RWPE2 (cell line): ENCODE measurements at regions not wholly inside any gene's neighbourhood (a gene's known extent, or its start where the extent isn't known, plus 50 kb on each side); places are given as distances from the start of the nearest gene placed in this dataset.

ENCODE experiments used
- ATAC-seq: fragments of 200-7000 bp; cut with Tn5 transposase; 3 replicates; pipeline ENCODE4 v1.9.1; 2021; ENCODE audit warnings: low read depth
- DNase-seq: peaks from one replicate; pipeline ENCODE4 v3.0.0-alpha.2; 2020; ENCODE audit warnings: low spot score
- H3K27ac ChIP-seq: fragments of 450-650 bp; 2 replicates; pipeline ENCODE4 v1.5.1; 2017; ENCODE audit warnings: mild to moderate bottlenecking; ENCODE audit not compliant: poor library complexity, severe bottlenecking
- H3K27me3 ChIP-seq: fragments of 250-450 bp; sonication (Bioruptor Pico); 2 replicates; pipeline ENCODE4 v1.5.1; 2021; ENCODE audit warnings: mild to moderate bottlenecking, moderate library complexity; ENCODE audit not compliant: insufficient read depth, poor library complexity, severe bottlenecking
- H3K36me3 ChIP-seq: fragments of 250-450 bp; sonication (Bioruptor Pico); 2 replicates; pipeline ENCODE4 v1.5.1; 2020; ENCODE audit warnings: low read depth, mild to moderate bottlenecking, moderate library complexity
- H3K4me1 ChIP-seq: fragments of 250-450 bp; sonication (Bioruptor Pico); 2 replicates; pipeline ENCODE4 v1.5.1; 2021; ENCODE audit warnings: mild to moderate bottlenecking, moderate library complexity; ENCODE audit not compliant: insufficient read depth, poor library complexity, severe bottlenecking
- H3K4me3 ChIP-seq: fragments of 250-450 bp; sonication (Bioruptor Pico); 2 replicates; pipeline ENCODE4 v1.5.1; 2021; ENCODE audit warnings: mild to moderate bottlenecking, moderate library complexity; ENCODE audit not compliant: severe bottlenecking
- H3K9me3 ChIP-seq: fragments of 250-450 bp; sonication (Bioruptor Pico); 2 replicates; pipeline ENCODE4 v1.5.1; 2021; ENCODE audit warnings: mild to moderate bottlenecking, moderate library complexity; ENCODE audit not compliant: severe bottlenecking
- CTCF ChIP-seq: fragments of 450-650 bp; IDR thresholded peaks from one replicate; pipeline ENCODE4 v1.5.1; 2017; ENCODE audit warnings: mild to moderate bottlenecking, moderate library complexity; ENCODE audit not compliant: poor library complexity, severe bottlenecking

GRCh38 chr11:69992026-69992425, 86.1 kb upstream of the ANO1 start:
- no peaks in the 10 kb centered on the region for H3K36me3 ChIP-seq
- no peak overlapping the region for H3K27ac ChIP-seq
- DNase-seq: no peak
- no peak for TF ChIP-seq CTCF
- no peaks in the 10 kb centered on the region for H3K9me3 ChIP-seq
- no peaks in the 10 kb centered on the region for H3K4me1 ChIP-seq
- no peak for ATAC-seq
- H3K4me3 ChIP-seq: no peak overlapping the region
- no peaks in the 10 kb centered on the region for H3K27me3 ChIP-seq

GRCh38 chr11:69992943-69993694, 85.0 kb upstream of the ANO1 start:
- Histone ChIP-seq H3K36me3 (no peaks in the 10 kb centered on the region), H3K27ac (no peak overlapping the region), H3K4me1 (no peaks in the 10 kb centered on the region), H3K9me3 (no peaks in the 10 kb centered on the region), H3K27me3 (no peaks in the 10 kb centered on the region), H3K4me3 (no peak overlapping the region)
- no peak for DNase-seq
- no peak for ATAC-seq
- TF ChIP-seq CTCF: no peak

- Histone ChIP-seq H3K27ac (no peak overlapping the region), H3K4me3 (no peak overlapping the region), H3K4me1 (no peaks in the 10 kb centered on the region), H3K36me3 (no peaks in the 10 kb centered on the region), H3K27me3 (no peaks in the 10 kb centered on the region), H3K9me3 (no peaks in the 10 kb centered on the region)
- ATAC-seq (no peak), DNase-seq (no peak)
- no peak for TF ChIP-seq CTCF
Observed at GRCh38 chr11:69994810-69995209, 83.3 kb upstream of the ANO1 start.

- ATAC-seq (no peak), DNase-seq (no peak)
- Histone ChIP-seq H3K27me3 (no peaks in the 10 kb centered on the region), H3K9me3 (no peaks in the 10 kb centered on the region), H3K4me1 (no peaks in the 10 kb centered on the region), H3K27ac (no peak overlapping the region), H3K4me3 (no peak overlapping the region), H3K36me3 (no peaks in the 10 kb centered on the region)
- no peak for TF ChIP-seq CTCF
Observed at GRCh38 chr11:69995697-69996096, 82.4 kb upstream of the ANO1 start.

- Histone ChIP-seq H3K4me3 (no peak overlapping the region), H3K9me3 (no peaks in the 10 kb centered on the region), H3K27me3 (no peaks in the 10 kb centered on the region), H3K27ac (no peak overlapping the region), H3K36me3 (no peaks in the 10 kb centered on the region), H3K4me1 (no peaks in the 10 kb centered on the region)
- ATAC-seq (no peak), DNase-seq (no peak)
- no peak for TF ChIP-seq CTCF
Observed at GRCh38 chr11:69996451-69996850, 81.7 kb upstream of the ANO1 start.
